H1 (cell line): ENCODE measurements at regions not wholly inside any gene's neighbourhood (a gene's known extent, or its start where the extent isn't known, plus 50 kb on each side); places are given as distances from the start of the nearest gene placed in this dataset.

ENCODE experiments used
- CBX8 ChIP-seq: fragments of 300-800, 300-1000 bp; sonication (generic); IDR thresholded peaks from 2 replicates; pipeline ENCODE4 v1.7.1; 2016; ENCODE audit warnings: low read depth, low read length, borderline replicate concordance
- CEBPB ChIP-seq: IDR thresholded peaks from 2 replicates; pipeline ENCODE4 v1.6.1; 2012; ENCODE audit warnings: low read depth, low read length
- CHD7 ChIP-seq: fragments of 300-600 bp; sonication (generic); IDR thresholded peaks from 2 replicates; pipeline ENCODE4 v1.7.1; 2012; ENCODE audit warnings: low read length, moderate library complexity, mild to moderate bottlenecking, inconsistent platforms; ENCODE audit not compliant: insufficient replicate concordance
- CREB1 ChIP-seq: IDR thresholded peaks from 2 replicates; pipeline ENCODE4 v1.6.1; 2012; ENCODE audit warnings: inconsistent platforms
- EGR1 ChIP-seq: IDR thresholded peaks from 2 replicates; pipeline ENCODE4 v1.6.1; 2011; ENCODE audit warnings: low read depth, low read length, borderline replicate concordance
- GABPA ChIP-seq: IDR thresholded peaks from 2 replicates; pipeline ENCODE4 v1.6.1; 2011; ENCODE audit warnings: mild to moderate bottlenecking, low read length, moderate library complexity, borderline replicate concordance; ENCODE audit not compliant: insufficient read depth
- NRF1 ChIP-seq: IDR thresholded peaks from 2 replicates; pipeline ENCODE4 v1.6.1; 2011; ENCODE audit warnings: mild to moderate bottlenecking, low read depth, low read length, improper control_type of control experiment
- POLR2A ChIP-seq, 2 experiments: IDR thresholded peaks; 1 replicate in 1 of 2; 2 replicates in 1 of 2; pipeline ENCODE4 v1.6.1; 2011; ENCODE audit warnings: low read depth in 2 of 2, low read length in 2 of 2, mild to moderate bottlenecking in 2 of 2; ENCODE audit errors: control extremely low read depth in 1 of 2
- SIX5 ChIP-seq: IDR thresholded peaks from 2 replicates; pipeline ENCODE4 v1.6.1; 2011; ENCODE audit warnings: mild to moderate bottlenecking, low read depth, low read length
- ZNF274 ChIP-seq: IDR thresholded peaks from 2 replicates; pipeline ENCODE4 v1.7.0; 2012; ENCODE audit warnings: low read length, borderline replicate concordance; ENCODE audit errors: extremely low read depth

DNA sequence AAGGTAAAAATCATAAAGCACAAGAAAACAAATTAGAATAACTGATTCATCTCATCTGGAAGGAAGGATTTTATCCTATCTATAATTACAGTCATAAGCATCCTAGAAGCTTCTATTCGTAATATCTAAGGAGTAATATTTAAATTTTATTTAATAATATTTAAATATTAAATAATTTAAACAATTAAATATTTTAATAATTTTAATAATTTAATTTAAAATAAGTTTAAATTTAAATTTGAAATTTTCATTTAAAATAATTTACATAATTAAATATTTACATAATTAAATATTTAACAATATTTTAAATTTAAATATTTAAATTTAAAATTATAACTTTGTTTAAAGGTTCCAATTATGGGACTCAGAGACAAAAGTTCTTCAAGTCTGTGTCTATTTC lies 127.5 kb upstream of the GK2 start (continued):
- TF ChIP-seq CHD7, result no peak
- no peak for TF ChIP-seq SIX5
- TF ChIP-seq CBX8, result no peak
- TF ChIP-seq POLR2A (IDR thresholded peaks at IDR 0.05; ENCODE audit: control extremely low read depth in 1 of 2, low read depth in 2 of 2, low read length in 2 of 2), result no peak
- no peak for TF ChIP-seq GABPA
- no peak for TF ChIP-seq EGR1
- no peak for TF ChIP-seq ZNF274
- no peak for TF ChIP-seq CREB1
- no peak for TF ChIP-seq NRF1
- no peak for TF ChIP-seq CEBPB
